LNCaP clone FGC (cell line): ENCODE measurements at regions not wholly inside any gene's neighbourhood (a gene's known extent, or its start where the extent isn't known, plus 50 kb on each side); places are given as distances from the start of the nearest gene placed in this dataset.
A peak's percentile ranks its signal among the peaks of the same experiment; 100 is the strongest.
"Not testable (repeated sequence)": the region's sequence is repeated elsewhere in the genome, so short reads cannot be mapped to it uniquely, and the experiment has no call there.

Experiments
- DNase-seq: peaks from one replicate; pipeline ENCODE4 v3.0.0-alpha.2; 2011; ENCODE audit warnings: low read depth
- H3K4me3 ChIP-seq: 2 replicates; pipeline ENCODE4 v1.5.1; 2011; ENCODE audit warnings: mild to moderate bottlenecking, low read depth, low read length, control low read depth
- TF ChIP-seq, protein P1 (sequence below): IDR thresholded peaks from 2 replicates; pipeline ENCODE4 v1.5.1; 2012; ENCODE audit warnings: mild to moderate bottlenecking; ENCODE audit not compliant: control insufficient read depth, insufficient read depth; ENCODE audit errors: extremely low read depth

- TF ChIP-seq, protein P1, sequence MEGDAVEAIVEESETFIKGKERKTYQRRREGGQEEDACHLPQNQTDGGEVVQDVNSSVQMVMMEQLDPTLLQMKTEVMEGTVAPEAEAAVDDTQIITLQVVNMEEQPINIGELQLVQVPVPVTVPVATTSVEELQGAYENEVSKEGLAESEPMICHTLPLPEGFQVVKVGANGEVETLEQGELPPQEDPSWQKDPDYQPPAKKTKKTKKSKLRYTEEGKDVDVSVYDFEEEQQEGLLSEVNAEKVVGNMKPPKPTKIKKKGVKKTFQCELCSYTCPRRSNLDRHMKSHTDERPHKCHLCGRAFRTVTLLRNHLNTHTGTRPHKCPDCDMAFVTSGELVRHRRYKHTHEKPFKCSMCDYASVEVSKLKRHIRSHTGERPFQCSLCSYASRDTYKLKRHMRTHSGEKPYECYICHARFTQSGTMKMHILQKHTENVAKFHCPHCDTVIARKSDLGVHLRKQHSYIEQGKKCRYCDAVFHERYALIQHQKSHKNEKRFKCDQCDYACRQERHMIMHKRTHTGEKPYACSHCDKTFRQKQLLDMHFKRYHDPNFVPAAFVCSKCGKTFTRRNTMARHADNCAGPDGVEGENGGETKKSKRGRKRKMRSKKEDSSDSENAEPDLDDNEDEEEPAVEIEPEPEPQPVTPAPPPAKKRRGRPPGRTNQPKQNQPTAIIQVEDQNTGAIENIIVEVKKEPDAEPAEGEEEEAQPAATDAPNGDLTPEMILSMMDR = no peak
- H3K4me3 ChIP-seq = no peak overlapping the region
- DNase-seq = no peak
Observed at GRCh38 chr5:110002652-110003051, 312.9 kb downstream of the MAN2A1 start.

DNA sequence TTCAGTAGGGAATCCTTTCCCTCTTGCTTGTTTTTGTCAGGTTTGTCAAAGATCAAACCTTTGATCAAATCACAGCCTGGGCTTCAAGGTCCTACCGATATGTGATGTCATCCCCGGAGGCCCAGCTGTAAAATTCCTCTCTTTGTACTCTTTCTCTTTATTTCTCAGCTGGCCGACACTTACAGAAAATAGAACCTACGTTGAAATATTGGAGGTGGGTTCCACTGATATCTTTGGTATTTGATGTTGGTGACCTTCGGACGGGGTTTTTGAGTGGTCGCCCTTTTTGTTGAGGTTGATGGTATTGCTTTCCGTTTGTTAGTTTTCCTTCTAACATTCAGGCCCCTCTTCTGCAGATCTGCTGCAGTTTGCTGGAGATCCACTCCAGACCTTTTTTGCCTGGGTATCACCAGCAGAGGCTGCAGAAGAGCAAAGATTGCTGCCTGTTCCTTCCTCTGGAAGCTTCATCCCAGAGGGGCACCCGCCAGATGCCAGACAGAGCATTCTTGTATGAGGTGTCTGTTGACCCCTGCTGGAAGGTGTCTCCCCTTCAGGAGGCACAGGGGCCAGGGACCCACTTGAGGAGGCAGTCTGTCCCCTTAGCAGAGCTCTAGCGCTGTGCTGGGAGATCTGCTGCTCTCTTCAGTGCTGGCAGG is 316.3 kb downstream of the MAN2A1 start:
- not testable (repeated sequence) for H3K4me3 ChIP-seq

DNA sequence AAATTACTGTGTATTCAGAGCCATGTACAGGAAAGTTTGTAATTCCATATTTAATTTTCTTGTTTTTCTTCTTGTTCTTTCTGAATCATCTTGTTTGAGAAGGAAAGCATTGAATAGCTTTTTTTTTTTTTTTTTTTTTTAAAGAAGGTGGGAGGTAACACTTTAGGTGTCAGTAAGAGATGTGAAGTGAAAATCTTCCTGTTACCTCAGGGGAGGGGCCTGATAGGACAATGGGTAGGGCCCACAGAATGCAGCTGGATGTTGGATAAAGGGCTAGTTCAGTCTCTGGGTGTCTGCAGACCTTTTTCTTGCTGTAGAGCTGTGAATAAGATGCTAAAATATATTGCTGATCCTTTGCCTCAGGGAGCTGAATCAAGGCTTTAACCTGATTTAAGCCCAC is 317.4 kb downstream of the MAN2A1 start:
- no peak overlapping the region for H3K4me3 ChIP-seq
- TF ChIP-seq, protein P1 = no peak
- DNase-seq = no peak

More for the DNA sequence above, 316.3 kb downstream of the MAN2A1 start:
- DNase-seq = not testable (repeated sequence)

DNA sequence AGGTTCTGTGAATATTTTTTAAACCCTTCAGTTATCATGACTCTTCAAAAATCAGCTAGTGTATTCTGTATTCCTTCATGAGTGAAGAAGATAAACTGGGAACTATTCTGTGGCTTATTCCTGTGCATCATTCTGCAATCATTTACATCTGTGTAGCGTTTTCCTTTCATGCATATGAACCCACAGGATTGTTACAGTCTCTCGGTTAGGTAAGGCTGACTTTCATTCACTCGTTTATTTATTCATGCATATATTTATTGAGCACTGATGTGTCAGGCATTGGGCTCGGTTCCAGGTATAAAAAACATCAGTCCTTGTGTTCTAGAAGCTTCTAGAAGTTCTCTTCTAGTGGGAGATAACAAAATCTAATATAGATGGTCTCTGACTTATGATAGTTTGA is 318.4 kb downstream of the MAN2A1 start:
- TF ChIP-seq, protein P1 = no peak
- no peak for DNase-seq
- H3K4me3 ChIP-seq = no peak overlapping the region

DNA sequence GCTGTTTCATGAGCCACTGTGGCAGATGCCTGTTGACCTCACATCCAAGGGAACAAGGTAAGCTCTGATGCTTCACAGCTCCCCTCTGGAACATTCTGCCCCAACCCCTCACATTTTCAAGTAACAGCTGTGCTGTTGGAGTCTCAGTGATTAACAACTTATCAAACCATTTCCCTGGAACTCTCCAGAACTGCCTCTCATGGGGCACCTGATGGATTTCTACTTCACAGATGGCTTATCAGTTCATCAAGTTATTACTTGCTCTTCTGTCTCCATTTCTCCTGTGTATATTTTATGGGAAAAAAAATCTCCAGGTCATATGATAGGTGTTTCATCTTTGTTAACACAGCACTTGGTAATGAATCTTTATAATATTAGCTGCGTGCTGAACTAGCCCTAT is 322.4 kb downstream of the MAN2A1 start:
- no peak for DNase-seq
- H3K4me3 ChIP-seq = no peak overlapping the region
- TF ChIP-seq, protein P1 = no peak

- TF ChIP-seq, protein P1 = no peak
- DNase-seq = no peak
- no peak overlapping the region for H3K4me3 ChIP-seq
Observed at GRCh38 chr5:110013017-110013416, 323.3 kb downstream of the MAN2A1 start.

DNA sequence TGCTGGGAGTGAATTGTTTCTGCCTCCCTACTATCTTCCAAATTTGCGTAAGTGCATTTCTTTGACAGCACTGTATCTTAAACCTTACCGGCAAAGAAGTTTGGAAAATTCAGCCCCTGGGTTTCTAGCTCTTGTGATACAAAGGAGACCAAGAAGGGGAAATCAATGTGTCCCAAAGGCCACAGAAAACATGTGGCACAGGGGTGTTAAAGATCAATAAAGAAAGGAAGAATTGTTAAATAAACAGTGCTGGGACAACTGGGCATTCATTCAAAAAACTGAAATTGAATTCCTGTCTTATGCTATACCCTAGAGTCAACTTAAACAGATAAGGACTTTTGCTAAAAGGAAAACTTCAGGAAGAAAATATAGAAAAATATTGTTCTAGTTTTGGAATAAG is 328.1 kb downstream of the MAN2A1 start:
- DNase-seq = peak; percentile 36
- TF ChIP-seq, protein P1 = no peak
- no peak overlapping the region for H3K4me3 ChIP-seq
